Thyroid gland (tissue), 4 donors: ENCODE measurements at regions not wholly inside any gene's neighbourhood (a gene's known extent, or its start where the extent isn't known, plus 50 kb on each side); places are given as distances from the start of the nearest gene placed in this dataset.

Experiments used
- DNase-seq, 2 donors: peaks; one replicate each; pipeline ENCODE4 v3.0.0-alpha.2; 2019
- H3K27ac ChIP-seq, 3 donors: fragments of 200-600 bp; sonication (generic); 1 replicate in 2 of 3; 2 replicates in 1 of 3; pipeline ENCODE4 v1.5.1; 2016 to 2019; ENCODE audit warnings: mild to moderate bottlenecking in 1 of 3, moderate library complexity in 1 of 3
- H3K27me3 ChIP-seq: fragments of 200-600 bp; sonication (generic); one replicate; pipeline ENCODE4 v1.5.1; 2019
- H3K36me3 ChIP-seq, 2 donors: fragments of 200-600 bp; sonication (generic); one replicate each; pipeline ENCODE4 v1.5.1; 2016 to 2019
- H3K4me1 ChIP-seq, 2 donors: fragments of 200-600 bp; sonication (generic); one replicate each; pipeline ENCODE4 v1.5.1; 2017 to 2019
- H3K4me3 ChIP-seq, 3 donors: fragments of 200-600 bp; sonication (generic); replicated peaks in 1 of 3; 1 replicate in 2 of 3; 2 replicates in 1 of 3; pipeline ENCODE4 v1.5.1; 2016; ENCODE audit warnings: mild to moderate bottlenecking in 1 of 3
- H3K9me3 ChIP-seq: fragments of 200-600 bp; sonication (generic); one replicate; pipeline ENCODE4 v1.5.1; 2017
- CTCF ChIP-seq, 6 experiments: fragments of 200-600 bp in 3 of 6; fragments of 450-650 bp in 3 of 6; sonication (generic) in 3 of 6; IDR thresholded peaks; one replicate each; pipeline ENCODE4 v1.5.1; 2016 to 2019; ENCODE audit warnings: antibody characterized with exemption in 6 of 6, mild to moderate bottlenecking in 2 of 6, inconsistent platforms in 1 of 6, moderate library complexity in 1 of 6
- POLR2A ChIP-seq, 2 donors: fragments of 450-650 bp; IDR thresholded peaks; one replicate each; pipeline ENCODE4 v1.6.1; 2017; ENCODE audit warnings: antibody characterized with exemption in 2 of 2, mild to moderate bottlenecking in 2 of 2, moderate library complexity in 1 of 2
- WGBS, 2 donors: methylation state at CpG; one replicate each; pipeline ENCODE4 v1.1.5; 2017; 5-methylcytosine and 5-hydroxymethylcytosine counted together
- intact Hi-C: fragments of 100-400 bp; cut with DNase I; formaldehyde crosslinking; loops from one replicate; pipeline ENCODE4 v1.15.1; 2023

DNA sequence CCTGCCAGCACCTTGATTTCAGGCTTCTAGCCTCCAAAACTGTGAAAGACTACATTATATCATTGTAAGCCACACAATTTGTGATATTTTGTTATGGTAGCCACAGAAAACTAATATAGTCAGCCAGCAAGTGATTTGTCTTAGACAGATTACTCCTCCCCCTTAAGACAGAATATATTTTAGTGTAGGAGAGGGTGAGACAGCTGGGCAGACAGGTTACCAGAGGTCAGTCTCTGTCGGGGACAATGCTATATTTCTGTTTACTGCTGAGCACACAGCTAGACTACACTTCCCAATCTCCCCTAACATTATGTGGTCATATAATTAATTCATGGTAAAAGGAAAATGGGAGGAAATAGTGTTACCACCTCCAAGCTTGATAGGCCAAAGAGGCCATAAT is 185.8 kb upstream of the PIK3C3 start:
- intact Hi-C loops, result no loop called here

DNA sequence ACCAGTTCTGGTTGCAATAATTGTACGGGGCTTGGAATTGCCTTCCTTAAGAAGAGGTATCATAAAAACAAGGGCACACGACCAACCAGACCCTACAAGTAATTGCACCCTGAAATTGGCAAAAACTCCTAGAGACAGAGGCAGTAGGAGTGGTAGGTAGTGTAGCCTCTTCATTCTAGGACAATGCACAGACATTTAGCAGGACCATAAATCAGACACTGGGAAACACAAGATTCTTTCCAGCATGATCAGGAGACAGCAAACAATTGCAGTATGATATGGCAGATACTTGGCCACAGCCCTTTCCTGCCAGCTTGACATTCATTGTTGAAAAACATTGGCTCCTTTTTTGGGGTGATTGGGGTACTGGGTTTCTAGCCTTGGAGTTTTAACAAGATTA is 186.6 kb upstream of the PIK3C3 start:
- no peak overlapping the region for H3K27ac ChIP-seq
- intact Hi-C loops, result no loop called here
- no peak for DNase-seq
- H3K9me3 ChIP-seq, result no peaks in the 10 kb centered on the region
- no peak overlapping the region for H3K4me3 ChIP-seq
- H3K4me1 ChIP-seq, result no peaks in the 10 kb centered on the region
- TF ChIP-seq CTCF (IDR thresholded peaks at IDR 0.05) (no peak), POLR2A (IDR thresholded peaks at IDR 0.05) (no peak)
- H3K36me3 ChIP-seq, result no peaks in the 10 kb centered on the region
- no peaks in the 10 kb centered on the region for H3K27me3 ChIP-seq
- WGBS, 2 donors, result 71 to 90% methylated on average over 2 of the region's 2 CpGs

More for the DNA sequence above, 185.8 kb upstream of the PIK3C3 start:
- H3K27me3 ChIP-seq, result no peaks in the 10 kb centered on the region
- WGBS, 2 donors, result 74 to 85% methylated on average over 1 of the region's 1 CpG
- no peak for DNase-seq
- no peaks in the 10 kb centered on the region for H3K36me3 ChIP-seq
- H3K4me1 ChIP-seq, result no peaks in the 10 kb centered on the region
- no peaks in the 10 kb centered on the region for H3K9me3 ChIP-seq
- H3K4me3 ChIP-seq, result no peak overlapping the region
- no peak overlapping the region for H3K27ac ChIP-seq
- TF ChIP-seq POLR2A (IDR thresholded peaks at IDR 0.05) (no peak), CTCF (IDR thresholded peaks at IDR 0.05) (no peak)

DNA sequence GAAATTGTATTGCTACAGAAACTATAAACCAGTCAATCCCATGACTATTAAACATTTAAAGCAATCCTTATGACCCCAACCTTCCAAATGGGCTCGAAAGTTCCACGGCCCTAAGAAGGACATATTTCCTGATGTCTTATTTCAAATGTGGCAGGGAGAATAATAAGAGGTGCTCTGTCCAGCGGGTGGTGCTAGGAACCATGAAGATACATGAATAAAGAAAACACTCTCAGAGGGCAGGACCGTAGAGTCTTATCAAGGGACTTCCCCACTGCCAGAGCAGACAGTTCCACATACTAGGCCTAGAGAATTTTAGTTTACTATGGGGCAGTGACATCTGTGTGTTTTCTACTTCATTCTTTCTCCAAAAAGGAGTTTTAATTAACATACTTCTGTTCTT is 187.1 kb upstream of the PIK3C3 start:
- H3K4me3 ChIP-seq, result no peak overlapping the region
- no peak overlapping the region for H3K27ac ChIP-seq
- H3K27me3 ChIP-seq, result no peaks in the 10 kb centered on the region
- intact Hi-C loops, result no loop called here
- no peak for DNase-seq
- 57 to 62% methylated on average over 4 of the region's 4 CpGs for WGBS, 2 donors
- H3K4me1 ChIP-seq, result no peaks in the 10 kb centered on the region
- H3K36me3 ChIP-seq, result no peaks in the 10 kb centered on the region
- no peak for TF ChIP-seq POLR2A (IDR thresholded peaks at IDR 0.05)
- no peak for TF ChIP-seq CTCF (IDR thresholded peaks at IDR 0.05)
- no peaks in the 10 kb centered on the region for H3K9me3 ChIP-seq

GRCh38 chr18:41765460-41765859 is 189.6 kb upstream of the PIK3C3 start:
- Histone ChIP-seq H3K27ac (no peak overlapping the region), H3K27me3 (no peaks in the 10 kb centered on the region), H3K36me3 (no peaks in the 10 kb centered on the region), H3K4me3 (no peak overlapping the region), H3K4me1 (no peaks in the 10 kb centered on the region), H3K9me3 (no peaks in the 10 kb centered on the region)
- intact Hi-C loops, result no loop called here
- DNase-seq, result no peak
- TF ChIP-seq CTCF (IDR thresholded peaks at IDR 0.05) (no peak), POLR2A (IDR thresholded peaks at IDR 0.05) (no peak)
- WGBS, 2 donors, result 69 to 70% methylated on average over 3 of the region's 3 CpGs

DNA sequence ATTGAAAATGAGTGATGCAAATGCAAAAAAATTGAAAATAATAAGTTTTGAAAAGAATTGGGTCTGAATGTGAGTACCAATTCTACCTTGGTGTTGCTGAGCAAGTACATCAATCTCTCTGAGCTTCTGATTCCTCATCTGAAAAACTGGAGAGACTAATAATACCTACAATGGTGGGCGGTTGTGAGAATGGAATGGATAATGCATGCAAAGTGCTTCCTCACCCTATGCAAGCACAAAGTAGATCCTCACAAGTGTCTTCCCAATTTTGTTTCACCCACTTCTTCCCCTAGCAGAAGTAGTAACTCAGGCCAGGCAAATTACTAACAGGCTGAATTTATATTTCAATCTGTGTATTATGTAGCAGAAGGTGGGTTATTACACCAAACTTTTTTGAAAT is 191.7 kb upstream of the PIK3C3 start:
- TF ChIP-seq CTCF (IDR thresholded peaks at IDR 0.05) (no peak), POLR2A (IDR thresholded peaks at IDR 0.05) (no peak)
- WGBS, 2 donors, result 96 to 97% methylated on average over 1 of the region's 1 CpG

More for the DNA sequence above, 191.7 kb upstream of the PIK3C3 start:
- H3K27ac ChIP-seq, result no peak overlapping the region
- no peak overlapping the region for H3K4me3 ChIP-seq
- H3K4me1 ChIP-seq, result no peaks in the 10 kb centered on the region
- no peaks in the 10 kb centered on the region for H3K9me3 ChIP-seq
- no peaks in the 10 kb centered on the region for H3K36me3 ChIP-seq
- no peaks in the 10 kb centered on the region for H3K27me3 ChIP-seq
- no peak for DNase-seq
- intact Hi-C loops, result no loop called here
